ENCODE measurements at regions not wholly inside any gene's neighbourhood (a gene's known extent, or its start where the extent isn't known, plus 50 kb on each side); places are given as distances from the start of the nearest gene placed in this dataset.

DNA sequence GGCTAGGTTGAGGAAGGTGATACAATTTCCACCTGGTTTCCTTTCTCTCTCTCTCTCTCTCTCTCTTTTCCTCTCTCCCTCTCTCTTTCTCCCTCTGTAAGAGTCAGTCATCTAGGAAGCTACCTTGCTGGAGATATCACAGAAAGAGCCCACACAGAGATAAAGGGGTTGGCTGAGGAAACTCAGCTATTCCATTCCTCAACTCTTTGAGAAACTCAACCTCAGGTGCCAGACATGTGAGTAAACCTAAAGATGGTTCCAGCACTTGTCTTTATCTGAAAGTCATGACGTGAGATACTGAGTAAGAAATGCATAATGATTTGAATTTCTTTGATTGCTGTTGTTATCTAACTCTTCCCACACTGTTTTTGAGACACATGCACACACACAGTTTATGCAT lies 564.0 kb downstream of the SPOCK3 start:
- TF ChIP-seq, protein P1, sequence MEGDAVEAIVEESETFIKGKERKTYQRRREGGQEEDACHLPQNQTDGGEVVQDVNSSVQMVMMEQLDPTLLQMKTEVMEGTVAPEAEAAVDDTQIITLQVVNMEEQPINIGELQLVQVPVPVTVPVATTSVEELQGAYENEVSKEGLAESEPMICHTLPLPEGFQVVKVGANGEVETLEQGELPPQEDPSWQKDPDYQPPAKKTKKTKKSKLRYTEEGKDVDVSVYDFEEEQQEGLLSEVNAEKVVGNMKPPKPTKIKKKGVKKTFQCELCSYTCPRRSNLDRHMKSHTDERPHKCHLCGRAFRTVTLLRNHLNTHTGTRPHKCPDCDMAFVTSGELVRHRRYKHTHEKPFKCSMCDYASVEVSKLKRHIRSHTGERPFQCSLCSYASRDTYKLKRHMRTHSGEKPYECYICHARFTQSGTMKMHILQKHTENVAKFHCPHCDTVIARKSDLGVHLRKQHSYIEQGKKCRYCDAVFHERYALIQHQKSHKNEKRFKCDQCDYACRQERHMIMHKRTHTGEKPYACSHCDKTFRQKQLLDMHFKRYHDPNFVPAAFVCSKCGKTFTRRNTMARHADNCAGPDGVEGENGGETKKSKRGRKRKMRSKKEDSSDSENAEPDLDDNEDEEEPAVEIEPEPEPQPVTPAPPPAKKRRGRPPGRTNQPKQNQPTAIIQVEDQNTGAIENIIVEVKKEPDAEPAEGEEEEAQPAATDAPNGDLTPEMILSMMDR (IDR thresholded peaks at IDR 0.05): no peak
- TF ChIP-seq POLR2A (IDR thresholded peaks at IDR 0.05): no peak

Data from prostate gland (tissue), 2 donors.